HCT116 (cell line): ENCODE measurements at regions not wholly inside any gene's neighbourhood (a gene's known extent, or its start where the extent isn't known, plus 50 kb on each side); places are given as distances from the start of the nearest gene placed in this dataset.

Source experiments
- ATAC-seq: fragments of 200-7000 bp; cut with Tn5 transposase; 2 replicates; pipeline ENCODE4 v1.9.1; 2020; ENCODE audit warnings: mild to moderate bottlenecking, moderate library complexity
- BruUV-seq: library from RNA; stranded (reverse); fragments of 400-500 nt; replicated peaks from 2 replicates; lab custom pipeline; 2021; lab: Mats Ljungman, UMichigan
- CTCF ChIA-PET: fragments of 300-600 bp; sonication (Branson Sonifier 250); formaldehyde crosslinking; loops from one replicate; lab custom pipeline; 2021; ENCODE audit warnings: antibody characterized with exemption; lab: Charles Lee
- POLR2A ChIA-PET: fragments of 300-600, 350-600 bp; sonication (Branson Sonifier 250); formaldehyde crosslinking; loops from one replicate; lab custom pipeline; 2021; ENCODE audit warnings: antibody characterized with exemption; lab: Charles Lee
- RAD21 ChIA-PET, 2 experiments: fragments of 300-600 bp; sonication (Branson Sonifier 250); formaldehyde crosslinking; loops; one replicate each; lab custom pipeline; 2023; ENCODE audit warnings: low total read pairs in 2 of 2; ENCODE audit not compliant: uncharacterized antibody in 2 of 2, unreplicated experiment in 2 of 2, low non-redundant PET in 1 of 2; lab: Charles Lee
- DNase-seq: peaks from one replicate; pipeline ENCODE4 v3.0.0-alpha.2; 2010; ENCODE audit warnings: low read depth, low spot score
- H2AFZ ChIP-seq: fragments of 200-600 bp; shearing (Covaris generic), sonication (generic); 2 replicates; pipeline ENCODE4 v1.6.1; 2017; ENCODE audit warnings: low read depth, mixed run types, mixed read lengths, antibody characterized with exemption, low read length; ENCODE audit not compliant: poor library complexity, severe bottlenecking
- H3K27ac ChIP-seq: 2 replicates; pipeline ENCODE4 v1.5.1; 2012; ENCODE audit warnings: low read depth, low read length
- H3K27me3 ChIP-seq: fragments of 200-600 bp; sonication (generic); 2 replicates; pipeline ENCODE4 v1.6.1; 2016; ENCODE audit warnings: mixed run types, low read length, mixed read lengths; ENCODE audit not compliant: insufficient read depth
- H3K36me3 ChIP-seq, 2 experiments: fragments of 200-500 bp in 1 of 2; fragments of 200-600 bp in 1 of 2; sonication (Bioruptor generic) in 1 of 2; sonication (generic) in 1 of 2; 2 replicates each; pipeline versions ENCODE4 v1.5.1 to v1.6.1; 2014 to 2016; ENCODE audit warnings: low read length in 2 of 2, inconsistent platforms in 1 of 2, mixed read lengths in 1 of 2, mixed run types in 1 of 2; ENCODE audit not compliant: insufficient read depth in 2 of 2, control insufficient read depth in 1 of 2
- H3K4me1 ChIP-seq, 2 experiments: fragments of 200-600 bp in 1 of 2; sonication (generic) in 1 of 2; 2 replicates each; pipeline versions ENCODE4 v1.5.1 to v1.6.1; 2012 to 2017; ENCODE audit warnings: low read length in 2 of 2, inconsistent platforms in 1 of 2, mild to moderate bottlenecking in 1 of 2, mixed read lengths in 1 of 2, mixed run types in 1 of 2, moderate library complexity in 1 of 2; ENCODE audit not compliant: insufficient read depth in 2 of 2, control insufficient read depth in 1 of 2
- H3K4me2 ChIP-seq: fragments of 200-600 bp; sonication (generic); 2 replicates; pipeline ENCODE4 v1.6.1; 2017; ENCODE audit warnings: mixed run types, low read length, mixed read lengths
- H3K4me3 ChIP-seq, 2 experiments: fragments of 200-600 bp in 1 of 2; sonication (generic) in 1 of 2; replicated peaks in 1 of 2; 2 replicates each; pipeline ENCODE4 v1.5.1; 2011 to 2016; ENCODE audit warnings: low read length in 2 of 2, control low read depth in 1 of 2, low read depth in 1 of 2, mild to moderate bottlenecking in 1 of 2, mixed read lengths in 1 of 2, mixed run types in 1 of 2
- H3K79me2 ChIP-seq: fragments of 200-600 bp; sonication (generic); 2 replicates; pipeline ENCODE4 v1.6.1; 2017; ENCODE audit warnings: mild to moderate bottlenecking, mixed run types, low read length, moderate library complexity, mixed read lengths; ENCODE audit not compliant: insufficient read depth
- H3K9ac ChIP-seq: fragments of 200-600 bp; sonication (generic); 2 replicates; pipeline ENCODE4 v1.6.1; 2016; ENCODE audit warnings: low read length, mixed read lengths
- H3K9me2 ChIP-seq: fragments of 200-600 bp; sonication (generic), shearing (Covaris generic); 2 replicates; pipeline ENCODE4 v1.6.1; 2017; ENCODE audit warnings: mixed run types, mild to moderate bottlenecking, moderate library complexity; ENCODE audit not compliant: insufficient read depth
- H3K9me3 ChIP-seq, 2 experiments: fragments of 200-500 bp in 1 of 2; fragments of 200-600 bp in 1 of 2; sonication (Bioruptor generic) in 1 of 2; sonication (generic) in 1 of 2; 2 replicates each; pipeline ENCODE4 v1.6.1; 2014 to 2017; ENCODE audit warnings: low read length in 2 of 2, mixed read lengths in 2 of 2, inconsistent platforms in 1 of 2, low read depth in 1 of 2, mild to moderate bottlenecking in 1 of 2, mixed run types in 1 of 2, moderate library complexity in 1 of 2; ENCODE audit not compliant: control insufficient read depth in 1 of 2, insufficient read depth in 1 of 2
- H4K20me1 ChIP-seq: fragments of 200-600 bp; sonication (generic), shearing (Covaris generic); 2 replicates; pipeline ENCODE4 v1.6.1; 2017; ENCODE audit warnings: mixed run types, mild to moderate bottlenecking, moderate library complexity; ENCODE audit not compliant: insufficient read depth
- ATF3 ChIP-seq: IDR thresholded peaks from 2 replicates; pipeline ENCODE4 v1.6.1; 2012
- CBX3 ChIP-seq: IDR thresholded peaks from 2 replicates; pipeline ENCODE4 v1.6.1; 2012; ENCODE audit warnings: low read depth
- CEBPB ChIP-seq: IDR thresholded peaks from 2 replicates; pipeline ENCODE4 v1.6.1; 2012; ENCODE audit warnings: low read depth
- EZH2 ChIP-seq: fragments of 200-600 bp; sonication (generic); IDR thresholded peaks from 2 replicates; pipeline ENCODE4 v1.6.1; 2017; ENCODE audit warnings: antibody characterized with exemption, mixed run types
- FOSL1 ChIP-seq: IDR thresholded peaks from 2 replicates; pipeline ENCODE4 v1.6.1; 2012; ENCODE audit warnings: low read depth
- POLR2A ChIP-seq: IDR thresholded peaks from 2 replicates; pipeline ENCODE4 v1.7.0; 2011; ENCODE audit warnings: borderline replicate concordance; ENCODE audit not compliant: insufficient read depth, insufficient read length; ENCODE audit errors: extremely low read depth
- SP1 ChIP-seq: IDR thresholded peaks from 2 replicates; pipeline ENCODE4 v1.6.1; 2012; ENCODE audit warnings: low read depth
- SRF ChIP-seq: IDR thresholded peaks from 2 replicates; pipeline ENCODE4 v1.6.1; 2012; ENCODE audit warnings: low read depth
- ZNF274 ChIP-seq: fragments of 200-500 bp; sonication (Bioruptor generic); IDR thresholded peaks from 2 replicates; pipeline ENCODE4 v1.6.1; 2014; ENCODE audit warnings: mild to moderate bottlenecking, low read depth, low read length, inconsistent platforms
- intact Hi-C: fragments of 100-400 bp; cut with micrococcal nuclease; formaldehyde crosslinking; loops from 2 replicates; pipeline ENCODE4 v1.10.0; 2022

- Histone ChIP-seq H3K36me3 (no peaks in the 10 kb centered on the region), H3K79me2 (no peaks in the 10 kb centered on the region), H3K4me2 (no peak overlapping the region), H3K27ac (no peak overlapping the region), H4K20me1 (no peaks in the 10 kb centered on the region), H3K9me3 (peaks cover 0 to 8% of the 10 kb centered on the region in 2 experiments; a peak in 2 of 4 replicates), H3K27me3 (no peaks in the 10 kb centered on the region), H3K4me1 (no peaks in the 10 kb centered on the region), H3K9ac (no peak overlapping the region), H2AFZ (no peak overlapping the region), H3K9me2 (no peaks in the 10 kb centered on the region), H3K4me3 (no peak overlapping the region)
- ChIA-PET POLR2A (no interaction called here), CTCF (no interaction called here), RAD21 (no interaction called here)
- no peak for TF ChIP-seq SRF
- TF ChIP-seq SP1 = no peak
- no peak for TF ChIP-seq EZH2
- no peak for TF ChIP-seq POLR2A
- intact Hi-C loops = no loop called here
- DNase-seq = no peak
- BruUV-seq = no TSS peak
- no peak for ATAC-seq
Measured at GRCh38 chr11:98630736-98631135, 390.0 kb upstream of the CNTN5 start.

GRCh38 chr11:98657711-98658110, 363.0 kb upstream of the CNTN5 start:
- no TSS peak for BruUV-seq
- POLR2A ChIA-PET = no interaction called here
- intact Hi-C loops = no loop called here

More at GRCh38 chr11:98657711-98658110, 363.0 kb upstream of the CNTN5 start:
- no peak overlapping the region for H3K4me2 ChIP-seq
- H3K27ac ChIP-seq = no peak overlapping the region
- no peaks in the 10 kb centered on the region for H4K20me1 ChIP-seq
- no peak overlapping the region for H3K9ac ChIP-seq
- DNase-seq (no peak), ATAC-seq (no peak)
- H3K9me2 ChIP-seq = no peaks in the 10 kb centered on the region
- RAD21 ChIA-PET = no interaction called here
- CTCF ChIA-PET = no interaction called here
- H3K4me1 ChIP-seq = no peaks in the 10 kb centered on the region
- no peaks in the 10 kb centered on the region for H3K79me2 ChIP-seq
- H3K4me3 ChIP-seq = no peak overlapping the region
- no peaks in the 10 kb centered on the region for H3K27me3 ChIP-seq
- H3K9me3 ChIP-seq = peaks cover 5 to 8% of the 10 kb centered on the region in 2 experiments; a peak in 2 of 4 replicates
- H2AFZ ChIP-seq = no peak overlapping the region
- TF ChIP-seq CEBPB (no peak), ATF3 (no peak), FOSL1 (no peak), CBX3 (no peak), ZNF274 (no peak)
- H3K36me3 ChIP-seq = no peaks in the 10 kb centered on the region
